ENCODE measurements at regions not wholly inside any gene's neighbourhood (a gene's known extent, or its start where the extent isn't known, plus 50 kb on each side); places are given as distances from the start of the nearest gene placed in this dataset.

GRCh38 chr5:19301271-19301670 lies 686.7 kb downstream of the CDH18 start:
- no peak for TF ChIP-seq CTCF (conservative IDR thresholded peaks at IDR 0.05; ENCODE audit: low read depth in 2 of 2)
- TF ChIP-seq EZH2 (IDR thresholded peaks at IDR 0.05; ENCODE audit: low read depth, unreplicated experiment): no peak
- no peak for TF ChIP-seq POLR2AphosphoS5 (IDR thresholded peaks at IDR 0.05; ENCODE audit: low read depth)
- TF ChIP-seq ZNF331 (CRISPR knock-in tag; IDR thresholded peaks at IDR 0.05; ENCODE audit: low read depth): no peak
- TF ChIP-seq EZH2phosphoT487 (IDR thresholded peaks at IDR 0.05; ENCODE audit: unreplicated experiment): no peak
- TF ChIP-seq CREB1 (CRISPR knock-in tag; IDR thresholded peaks at IDR 0.05; ENCODE audit: low read depth): no peak
- no peak for TF ChIP-seq ZNF114 (CRISPR knock-in tag; IDR thresholded peaks at IDR 0.05)
- no peak for TF ChIP-seq JUNB (IDR thresholded peaks at IDR 0.05; ENCODE audit: unreplicated experiment)
- TF ChIP-seq REST (IDR thresholded peaks at IDR 0.05; ENCODE audit: unreplicated experiment): no peak
- TF ChIP-seq NANOG (IDR thresholded peaks at IDR 0.05; ENCODE audit: borderline replicate concordance): no peak
